D721Med (cell line): ENCODE measurements at regions not wholly inside any gene's neighbourhood (a gene's known extent, or its start where the extent isn't known, plus 50 kb on each side); places are given as distances from the start of the nearest gene placed in this dataset.

ENCODE experiments used
- DNase-seq: peaks from one replicate; pipeline ENCODE4 v3.0.0; 2011; ENCODE audit warnings: low spot score; ENCODE audit not compliant: insufficient read length
- FAIRE-seq: peaks from 2 replicates; lab custom pipeline; 2011; peaks lifted over from hg19 to GRCh38; lab: Jason Lieb, UNC
- TF ChIP-seq, protein P1 (sequence below): IDR thresholded peaks from 2 replicates; pipeline ENCODE4 v1.5.1; 2012; ENCODE audit warnings: mild to moderate bottlenecking, control low read depth; ENCODE audit not compliant: insufficient read depth; ENCODE audit errors: missing control alignments

DNA sequence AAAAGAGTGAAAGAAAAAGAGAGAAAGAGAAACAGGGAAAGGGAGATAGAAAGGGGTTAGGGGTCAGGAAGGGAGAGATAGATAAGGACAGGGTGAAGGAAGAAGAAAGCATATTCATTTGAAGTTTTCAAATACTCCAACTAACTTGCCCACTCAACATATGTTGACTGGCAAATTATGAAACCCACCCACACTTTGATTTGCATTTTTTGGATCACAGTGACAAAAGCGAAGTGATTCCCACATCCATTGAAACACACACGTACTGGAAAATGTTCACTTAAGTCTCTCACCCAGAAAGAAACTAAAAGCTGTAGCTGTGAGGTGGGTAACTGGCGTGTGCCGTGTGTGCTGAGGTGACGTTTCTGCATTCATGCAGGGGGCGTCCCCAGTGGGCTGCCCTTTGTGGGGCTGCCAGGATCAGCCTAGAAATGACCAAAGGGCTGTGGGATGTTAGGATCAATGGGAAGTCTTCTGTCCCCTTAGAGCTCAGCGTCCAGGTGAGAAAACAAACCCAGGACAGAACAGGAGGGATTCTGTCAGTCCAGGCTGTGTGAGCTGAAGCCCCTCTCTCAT is 134.9 kb upstream of the ADARB2 start:
- DNase-seq: no peak
- FAIRE-seq: no peak
- TF ChIP-seq, protein P1, sequence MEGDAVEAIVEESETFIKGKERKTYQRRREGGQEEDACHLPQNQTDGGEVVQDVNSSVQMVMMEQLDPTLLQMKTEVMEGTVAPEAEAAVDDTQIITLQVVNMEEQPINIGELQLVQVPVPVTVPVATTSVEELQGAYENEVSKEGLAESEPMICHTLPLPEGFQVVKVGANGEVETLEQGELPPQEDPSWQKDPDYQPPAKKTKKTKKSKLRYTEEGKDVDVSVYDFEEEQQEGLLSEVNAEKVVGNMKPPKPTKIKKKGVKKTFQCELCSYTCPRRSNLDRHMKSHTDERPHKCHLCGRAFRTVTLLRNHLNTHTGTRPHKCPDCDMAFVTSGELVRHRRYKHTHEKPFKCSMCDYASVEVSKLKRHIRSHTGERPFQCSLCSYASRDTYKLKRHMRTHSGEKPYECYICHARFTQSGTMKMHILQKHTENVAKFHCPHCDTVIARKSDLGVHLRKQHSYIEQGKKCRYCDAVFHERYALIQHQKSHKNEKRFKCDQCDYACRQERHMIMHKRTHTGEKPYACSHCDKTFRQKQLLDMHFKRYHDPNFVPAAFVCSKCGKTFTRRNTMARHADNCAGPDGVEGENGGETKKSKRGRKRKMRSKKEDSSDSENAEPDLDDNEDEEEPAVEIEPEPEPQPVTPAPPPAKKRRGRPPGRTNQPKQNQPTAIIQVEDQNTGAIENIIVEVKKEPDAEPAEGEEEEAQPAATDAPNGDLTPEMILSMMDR: no peak

DNA sequence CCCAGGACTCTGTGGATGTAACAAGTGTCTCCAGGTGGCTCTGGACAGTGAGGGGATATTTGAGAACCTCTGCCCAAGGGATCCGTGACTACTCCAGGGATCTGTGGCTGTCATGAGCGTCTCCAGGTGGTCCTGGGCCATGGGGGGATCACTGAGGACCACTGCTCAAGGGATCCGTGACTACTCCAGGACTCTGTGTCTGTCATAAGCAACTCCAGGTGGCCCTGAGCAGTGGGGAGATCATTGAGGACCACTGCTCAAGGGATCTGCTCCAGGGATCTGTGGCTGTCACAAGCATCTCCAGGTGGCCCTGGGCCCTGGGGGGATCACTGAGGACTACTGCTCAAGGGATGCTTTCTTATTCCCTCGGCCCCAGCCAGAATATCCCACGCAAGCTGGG is 133.2 kb upstream of the ADARB2 start:
- TF ChIP-seq, protein P1: no peak
- DNase-seq: no peak
- FAIRE-seq: no peak

DNA sequence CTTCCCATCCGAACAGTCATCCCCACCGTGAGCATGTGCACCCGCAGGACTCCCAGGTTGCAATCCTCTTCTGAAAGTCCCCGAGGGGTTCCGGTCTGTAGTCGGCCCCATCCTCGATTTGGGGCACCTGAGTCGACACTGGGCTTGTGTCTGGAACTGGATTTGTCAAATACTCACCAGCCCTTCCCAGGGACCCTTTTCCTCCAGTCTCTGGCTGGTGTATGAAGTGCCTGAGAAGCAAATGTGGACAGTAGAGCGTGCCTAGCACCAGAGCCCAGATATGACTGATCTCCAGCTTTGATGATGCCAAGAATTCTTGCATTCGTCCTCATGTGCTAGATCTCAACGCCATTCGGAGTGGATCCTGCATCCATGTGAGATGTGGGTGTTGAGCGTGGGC is 132.5 kb upstream of the ADARB2 start:
- DNase-seq (no peak), FAIRE-seq (no peak)
- TF ChIP-seq, protein P1: no peak

DNA sequence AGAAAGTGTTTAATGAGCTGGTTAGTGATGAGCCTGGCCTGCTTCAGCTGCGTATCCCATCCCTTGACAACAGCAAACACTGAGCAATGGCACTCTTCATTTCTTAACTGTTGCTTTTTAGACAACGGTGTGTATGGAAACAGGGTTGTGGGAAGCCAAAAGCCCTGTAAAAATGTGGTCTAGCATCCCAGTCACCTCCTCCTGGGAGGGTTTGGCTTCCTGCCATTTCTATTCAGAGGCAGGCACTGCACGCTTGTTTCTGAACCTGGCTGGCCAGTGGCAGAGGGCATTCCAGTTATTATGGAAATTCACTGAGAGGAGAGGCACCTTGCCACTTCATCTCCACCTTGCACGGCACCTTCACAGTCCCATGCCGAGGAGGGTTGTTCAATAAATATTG is 123.0 kb upstream of the ADARB2 start:
- TF ChIP-seq, protein P1: no peak
- no peak for FAIRE-seq

DNA sequence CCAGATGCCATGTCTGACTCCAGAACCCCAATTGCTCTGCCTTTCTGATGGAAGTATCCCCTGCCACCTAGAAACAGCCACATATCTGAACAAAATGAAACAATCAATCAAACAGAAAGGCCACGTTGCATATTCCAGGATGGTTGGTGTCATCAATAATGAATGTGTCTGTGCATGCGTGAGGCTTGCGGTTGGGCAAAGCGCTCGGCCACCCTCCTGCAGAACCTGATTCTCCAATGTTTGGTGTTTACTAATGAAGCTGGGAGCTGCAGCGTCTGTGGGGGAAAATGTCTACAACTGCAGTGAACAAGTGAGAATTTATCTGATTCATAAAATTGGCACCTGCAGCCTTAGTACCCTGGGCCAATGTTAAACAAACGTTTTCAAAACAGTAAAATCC is 121.2 kb upstream of the ADARB2 start:
- DNase-seq (no peak), FAIRE-seq (no peak)
- TF ChIP-seq, protein P1: no peak

More for the DNA sequence above, 123.0 kb upstream of the ADARB2 start:
- DNase-seq: no peak

DNA sequence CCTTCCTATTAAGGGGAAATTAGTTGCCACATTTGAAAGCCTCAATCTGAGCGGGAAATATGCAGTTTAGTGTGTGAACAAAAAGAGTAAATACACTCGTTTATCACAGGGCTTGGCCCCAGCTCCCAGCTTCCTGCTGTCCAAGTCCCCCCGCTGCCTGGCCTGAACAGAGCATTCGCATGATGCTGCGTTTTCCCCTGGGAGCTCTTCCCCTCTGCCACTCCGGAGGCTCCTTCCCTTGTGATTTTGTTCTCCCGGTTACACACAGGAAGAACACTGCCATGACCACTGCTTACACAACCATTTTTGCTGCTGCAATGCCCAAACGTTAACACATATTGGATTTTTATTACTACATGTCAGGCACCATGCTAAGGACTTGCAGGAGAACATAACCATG is 120.7 kb upstream of the ADARB2 start:
- FAIRE-seq: no peak
- TF ChIP-seq, protein P1: no peak
- DNase-seq: no peak

DNA sequence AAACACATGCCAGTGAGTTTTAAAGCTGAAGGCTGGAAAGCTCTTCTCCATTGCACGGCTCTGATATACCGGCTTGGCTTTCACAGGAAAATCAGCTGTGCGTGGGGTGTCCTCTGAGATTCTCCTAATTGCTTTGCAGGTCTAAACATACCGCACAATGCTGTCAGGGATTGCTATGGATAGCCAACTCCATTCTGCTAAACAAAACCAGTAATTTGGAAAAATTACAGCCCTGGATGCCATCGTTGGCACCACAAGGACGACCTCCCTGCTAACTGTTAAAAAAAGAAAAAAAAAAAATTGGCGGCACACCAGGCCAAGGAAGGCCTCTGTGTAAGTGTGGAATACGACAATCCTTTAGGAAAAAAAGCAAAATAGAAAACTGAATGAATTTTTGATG is 118.6 kb upstream of the ADARB2 start:
- no peak for FAIRE-seq
- no peak for DNase-seq
- TF ChIP-seq, protein P1: no peak
